ENCODE measurements at regions not wholly inside any gene's neighbourhood (a gene's known extent, or its start where the extent isn't known, plus 50 kb on each side); places are given as distances from the start of the nearest gene placed in this dataset.
"Not testable (repeated sequence)": the region's sequence is repeated elsewhere in the genome, so short reads cannot be mapped to it uniquely, and the experiment has no call there.

DNA sequence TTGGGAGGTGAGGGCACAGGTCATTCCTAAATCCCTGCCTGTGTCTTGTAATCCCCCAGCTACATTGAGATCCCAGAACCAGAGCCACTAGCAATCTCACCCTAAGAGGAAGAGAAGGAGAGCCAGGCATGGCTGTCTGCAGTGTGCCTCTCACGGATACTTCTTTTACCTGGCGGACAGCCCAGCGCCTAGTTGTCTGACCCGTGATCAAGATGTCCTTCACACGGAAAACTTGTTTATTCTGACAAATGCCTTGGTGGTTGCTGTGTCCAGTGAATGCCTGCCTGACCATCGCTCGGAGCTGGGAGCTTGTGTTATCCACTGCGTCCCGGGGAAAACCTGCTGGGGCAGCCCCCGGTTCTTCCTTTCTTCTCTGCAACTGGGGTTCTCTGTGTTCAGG, 140.5 kb upstream of the WSCD1 start:
- Histone ChIP-seq H3K4me3 (no peak overlapping the region), H3K27me3 (peaks cover 27% of the 10 kb centered on the region), H3K9me3 (peaks cover 0 to 8% (median 0%) of the 10 kb centered on the region in 3 donors), H3K36me3 (no peaks in the 10 kb centered on the region), H3K4me1 (no peaks in the 10 kb centered on the region), H3K27ac (no peak overlapping the region)
- 87 to 89% methylated on average over 4 to 7 of the region's 10 CpGs for WGBS, 2 donors (ENCODE audit: low coverage in 1 of 2)
- TF ChIP-seq EP300 (IDR thresholded peaks at IDR 0.05) = no peak
- TF ChIP-seq, protein P1, sequence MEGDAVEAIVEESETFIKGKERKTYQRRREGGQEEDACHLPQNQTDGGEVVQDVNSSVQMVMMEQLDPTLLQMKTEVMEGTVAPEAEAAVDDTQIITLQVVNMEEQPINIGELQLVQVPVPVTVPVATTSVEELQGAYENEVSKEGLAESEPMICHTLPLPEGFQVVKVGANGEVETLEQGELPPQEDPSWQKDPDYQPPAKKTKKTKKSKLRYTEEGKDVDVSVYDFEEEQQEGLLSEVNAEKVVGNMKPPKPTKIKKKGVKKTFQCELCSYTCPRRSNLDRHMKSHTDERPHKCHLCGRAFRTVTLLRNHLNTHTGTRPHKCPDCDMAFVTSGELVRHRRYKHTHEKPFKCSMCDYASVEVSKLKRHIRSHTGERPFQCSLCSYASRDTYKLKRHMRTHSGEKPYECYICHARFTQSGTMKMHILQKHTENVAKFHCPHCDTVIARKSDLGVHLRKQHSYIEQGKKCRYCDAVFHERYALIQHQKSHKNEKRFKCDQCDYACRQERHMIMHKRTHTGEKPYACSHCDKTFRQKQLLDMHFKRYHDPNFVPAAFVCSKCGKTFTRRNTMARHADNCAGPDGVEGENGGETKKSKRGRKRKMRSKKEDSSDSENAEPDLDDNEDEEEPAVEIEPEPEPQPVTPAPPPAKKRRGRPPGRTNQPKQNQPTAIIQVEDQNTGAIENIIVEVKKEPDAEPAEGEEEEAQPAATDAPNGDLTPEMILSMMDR (IDR thresholded peaks at IDR 0.05) = no peak
- TF ChIP-seq POLR2AphosphoS5 (IDR thresholded peaks at IDR 0.05) = no peak
- no peak for TF ChIP-seq POLR2A (IDR thresholded peaks at IDR 0.05)
- no peak for ATAC-seq

- not testable (repeated sequence) for H3K9me3 ChIP-seq, H3K36me3 ChIP-seq, ATAC-seq, H3K27ac ChIP-seq, H3K4me3 ChIP-seq, H3K4me1 ChIP-seq
- H3K27me3 ChIP-seq = peaks cover 27% of the 10 kb centered on the region
- WGBS, 2 donors (ENCODE audit: low coverage in 1 of 2) = 78 to 86% methylated on average over 1 of the region's 1 CpG
Measured at GRCh38 chr17:5930555-5930954, 139.6 kb upstream of the WSCD1 start.

- no peaks in the 10 kb centered on the region for H3K36me3 ChIP-seq
- H3K27me3 ChIP-seq = peaks cover 33% of the 10 kb centered on the region
- H3K9me3 ChIP-seq = peaks cover 0 to 20% (median 0%) of the 10 kb centered on the region in 3 donors
- no peak for ATAC-seq
- no peaks in the 10 kb centered on the region for H3K4me1 ChIP-seq
- WGBS, 2 donors (ENCODE audit: low coverage in 1 of 2) = 9 to 26% methylated on average over 8 of the region's 9 CpGs
- H3K27ac ChIP-seq = no peak overlapping the region
- TF ChIP-seq, protein P1 (IDR thresholded peaks at IDR 0.05) = no peak
- TF ChIP-seq POLR2AphosphoS5 (IDR thresholded peaks at IDR 0.05) (no peak), POLR2A (IDR thresholded peaks at IDR 0.05) (no peak), EP300 (IDR thresholded peaks at IDR 0.05) (no peak)
- no peak overlapping the region for H3K4me3 ChIP-seq
Measured at GRCh38 chr17:5931616-5932015, 138.6 kb upstream of the WSCD1 start.

DNA sequence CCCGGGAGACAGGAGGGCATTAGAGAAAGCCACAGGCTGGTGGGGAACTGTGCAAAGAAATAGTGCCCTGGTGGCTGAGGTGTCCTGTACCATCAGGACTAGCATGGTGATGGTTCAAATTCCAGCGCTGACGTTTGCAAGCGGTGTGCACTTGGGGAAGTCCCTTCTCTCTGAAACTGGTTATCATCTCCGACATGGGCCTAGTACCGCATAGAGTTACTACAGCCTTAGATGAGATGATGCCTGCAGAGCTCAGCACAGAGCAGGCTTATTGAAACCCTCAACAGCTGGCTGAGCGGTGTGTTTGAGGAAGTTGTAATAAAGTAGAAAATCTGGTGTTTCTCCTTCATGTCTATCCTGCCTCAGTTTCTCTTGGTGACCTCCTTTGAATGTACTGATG, 136.7 kb upstream of the WSCD1 start:
- Histone ChIP-seq H3K4me1 (no peaks in the 10 kb centered on the region), H3K27me3 (peaks cover 44% of the 10 kb centered on the region), H3K9me3 (peaks cover 0 to 21% (median 0%) of the 10 kb centered on the region in 3 donors), H3K4me3 (no peak overlapping the region), H3K27ac (no peak overlapping the region), H3K36me3 (no peaks in the 10 kb centered on the region)
- TF ChIP-seq EP300 (IDR thresholded peaks at IDR 0.05) = no peak
- TF ChIP-seq, protein P1 (IDR thresholded peaks at IDR 0.05) = no peak
- TF ChIP-seq POLR2AphosphoS5 (IDR thresholded peaks at IDR 0.05) = no peak
- 65 to 85% methylated on average over 5 of the region's 7 CpGs for WGBS, 2 donors (ENCODE audit: low coverage in 1 of 2)
- ATAC-seq = no peak

DNA sequence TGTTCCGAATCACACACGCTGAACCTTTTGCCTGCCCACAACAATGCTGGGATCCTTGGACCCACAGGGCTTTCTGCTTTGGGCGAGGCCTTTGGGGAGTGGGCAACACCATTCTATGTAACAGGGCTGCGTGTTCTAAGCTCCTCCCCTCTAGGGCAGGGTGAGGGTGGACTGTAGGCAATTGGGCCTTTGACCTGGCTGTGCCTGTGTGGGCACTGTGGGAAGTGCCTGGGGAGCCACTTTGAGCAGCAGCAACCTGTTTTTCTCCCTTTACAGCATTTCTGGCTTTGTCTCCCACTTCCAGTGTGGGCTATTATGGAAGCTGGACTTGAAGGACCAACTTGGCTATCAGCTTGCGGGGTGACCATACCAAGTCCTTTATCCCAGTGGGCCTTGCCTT, 128.9 kb upstream of the WSCD1 start:
- WGBS, 2 donors (ENCODE audit: low coverage in 1 of 2) = 66% methylated on average over 3 to 4 of the region's 5 CpGs
- Histone ChIP-seq H3K36me3 (no peaks in the 10 kb centered on the region), H3K4me1 (no peaks in the 10 kb centered on the region), H3K27me3 (peaks cover 58% of the 10 kb centered on the region), H3K9me3 (peaks cover 0 to 5% (median 0%) of the 10 kb centered on the region in 3 donors), H3K27ac (no peak overlapping the region), H3K4me3 (no peak overlapping the region)
- no peak for ATAC-seq
- TF ChIP-seq POLR2AphosphoS5 (IDR thresholded peaks at IDR 0.05) (no peak), POLR2A (IDR thresholded peaks at IDR 0.05) (no peak), EP300 (IDR thresholded peaks at IDR 0.05) (no peak)
- TF ChIP-seq, protein P1 (IDR thresholded peaks at IDR 0.05) = no peak

All from gastroesophageal sphincter (tissue), 4 donors.